H9 (cell line): ENCODE measurements at regions not wholly inside any gene's neighbourhood (a gene's known extent, or its start where the extent isn't known, plus 50 kb on each side); places are given as distances from the start of the nearest gene placed in this dataset.

Experiments used
- DNase-seq: peaks from one replicate; pipeline ENCODE4 v3.0.0-alpha.2; 2017
- H2AFZ ChIP-seq: one replicate; pipeline ENCODE4 v1.6.1; 2013; ENCODE audit warnings: mild to moderate bottlenecking, low read length, control low read depth, moderate library complexity
- H2AK5ac ChIP-seq: 2 replicates; pipeline ENCODE4 v1.6.1; 2013; ENCODE audit warnings: low read length, control low read depth, mixed read lengths; ENCODE audit not compliant: insufficient read length
- H2BK120ac ChIP-seq: one replicate; pipeline ENCODE4 v1.6.1; 2013; ENCODE audit warnings: low read depth, mild to moderate bottlenecking, low read length, control low read depth, inconsistent platforms; ENCODE audit not compliant: poor library complexity, severe bottlenecking
- H2BK12ac ChIP-seq: 2 replicates; pipeline ENCODE4 v1.6.1; 2013; ENCODE audit warnings: low read length, control low read depth, mixed read lengths, low read depth; ENCODE audit not compliant: insufficient read length
- H2BK15ac ChIP-seq: 2 replicates; pipeline ENCODE4 v1.6.1; 2013; ENCODE audit warnings: low read depth, low read length, control low read depth
- H2BK20ac ChIP-seq: one replicate; pipeline ENCODE4 v1.6.1; 2013; ENCODE audit warnings: low read depth, mild to moderate bottlenecking, low read length, control low read depth, inconsistent platforms; ENCODE audit not compliant: poor library complexity, severe bottlenecking
- H2BK5ac ChIP-seq: 2 replicates; pipeline ENCODE4 v1.6.1; 2013; ENCODE audit warnings: low read length, control low read depth, mixed read lengths; ENCODE audit not compliant: insufficient read length
- H3K14ac ChIP-seq: 2 replicates; pipeline ENCODE4 v1.6.1; 2013; ENCODE audit warnings: low read length, control low read depth; ENCODE audit not compliant: insufficient read depth
- H3K18ac ChIP-seq: 2 replicates; pipeline ENCODE4 v1.6.1; 2013; ENCODE audit warnings: low read depth, mild to moderate bottlenecking, mixed read lengths, low read length, control low read depth; ENCODE audit not compliant: insufficient read length
- H3K23ac ChIP-seq: 2 replicates; pipeline ENCODE4 v1.6.1; 2013; ENCODE audit warnings: low read length, control low read depth, mixed read lengths, low read depth; ENCODE audit not compliant: insufficient read length
- H3K23me2 ChIP-seq: 2 replicates; pipeline ENCODE4 v1.6.1; 2013; ENCODE audit warnings: low read depth, mild to moderate bottlenecking, mixed read lengths, low read length, control low read depth; ENCODE audit not compliant: insufficient read length, poor library complexity, severe bottlenecking
- H3K27ac ChIP-seq: 2 replicates; pipeline ENCODE4 v1.5.1; 2013; ENCODE audit warnings: low read length, control low read depth, mixed read lengths, low read depth; ENCODE audit not compliant: insufficient read length
- H3K27me3 ChIP-seq: 2 replicates; pipeline ENCODE4 v1.6.1; 2013; ENCODE audit warnings: low read length, control low read depth, inconsistent platforms; ENCODE audit not compliant: insufficient read depth
- H3K4ac ChIP-seq: 2 replicates; pipeline ENCODE4 v1.6.1; 2013; ENCODE audit warnings: low read depth, mild to moderate bottlenecking, control low read depth, inconsistent platforms, low read length, moderate library complexity
- H3K4me1 ChIP-seq: 2 replicates; pipeline ENCODE4 v1.6.1; 2013; ENCODE audit warnings: low read length, control low read depth, inconsistent platforms; ENCODE audit not compliant: insufficient read depth
- H3K4me2 ChIP-seq: 2 replicates; pipeline ENCODE4 v1.6.1; 2013; ENCODE audit warnings: low read length, control low read depth, mixed read lengths; ENCODE audit not compliant: insufficient read length, insufficient read depth
- H3K56ac ChIP-seq: 2 replicates; pipeline ENCODE4 v1.6.1; 2013; ENCODE audit warnings: low read depth, mild to moderate bottlenecking, mixed read lengths, low read length, control low read depth; ENCODE audit not compliant: insufficient read length
- H3K79me1 ChIP-seq: 2 replicates; pipeline ENCODE4 v1.6.1; 2013; ENCODE audit warnings: low read depth, mild to moderate bottlenecking, moderate library complexity, low read length, control low read depth, inconsistent platforms; ENCODE audit not compliant: insufficient read depth, poor library complexity, severe bottlenecking
- H3K79me2 ChIP-seq: 2 replicates; pipeline ENCODE4 v1.6.1; 2013; ENCODE audit warnings: low read length, control low read depth, inconsistent platforms; ENCODE audit not compliant: insufficient read depth
- H3K9ac ChIP-seq: 2 replicates; pipeline ENCODE4 v1.6.1; 2013; ENCODE audit warnings: low read length, control low read depth, mixed read lengths; ENCODE audit not compliant: insufficient read length; ENCODE audit errors: extremely low read depth
- H3K9me3 ChIP-seq: one replicate; pipeline ENCODE4 v1.6.1; 2013; ENCODE audit warnings: low read depth, low read length, inconsistent platforms; ENCODE audit not compliant: control insufficient read depth
- H3T11ph ChIP-seq: one replicate; pipeline ENCODE4 v1.6.1; 2013; ENCODE audit warnings: mild to moderate bottlenecking, low read length, control low read depth, inconsistent platforms
- H4K20me1 ChIP-seq: one replicate; pipeline ENCODE4 v1.6.1; 2013; ENCODE audit not compliant: control insufficient read depth, insufficient read length, insufficient read depth
- H4K5ac ChIP-seq: 2 replicates; pipeline ENCODE4 v1.6.1; 2013; ENCODE audit warnings: low read depth, mild to moderate bottlenecking, mixed read lengths, low read length, control low read depth; ENCODE audit not compliant: insufficient read length
- H4K8ac ChIP-seq: replicated peaks from 2 replicates; pipeline ENCODE4 v1.6.1; 2013; ENCODE audit warnings: low read length, control low read depth, mixed read lengths, low read depth; ENCODE audit not compliant: insufficient read length
- H4K91ac ChIP-seq: 2 replicates; pipeline ENCODE4 v1.6.1; 2013; ENCODE audit warnings: low read depth, mild to moderate bottlenecking, moderate library complexity, mixed read lengths, low read length, control low read depth; ENCODE audit not compliant: insufficient read length
- H3K27ac Mint-ChIP-seq, 3 experiments: 2 replicates in 2 of 3; 3 replicates in 1 of 3; pipeline ENCODE4 v1.8.0; 2020 to 2021; ENCODE audit warnings: mixed read lengths in 3 of 3, mild to moderate bottlenecking in 1 of 3, moderate library complexity in 1 of 3
- H3K27me3 Mint-ChIP-seq: 2 replicates; pipeline ENCODE4 v1.8.0; 2021; ENCODE audit warnings: low read depth, mild to moderate bottlenecking, moderate library complexity, mixed read lengths
- H3K36me3 Mint-ChIP-seq, 3 experiments: 2 replicates in 2 of 3; 3 replicates in 1 of 3; pipeline ENCODE4 v1.8.0; 2020 to 2021; ENCODE audit warnings: low read depth in 3 of 3, mixed read lengths in 3 of 3; ENCODE audit not compliant: insufficient read depth in 1 of 3
- H3K4me1 Mint-ChIP-seq, 2 experiments: 2 replicates each; pipeline ENCODE4 v1.8.0; 2020; ENCODE audit warnings: mixed read lengths in 2 of 2
- H3K4me3 Mint-ChIP-seq, 2 experiments: 2 replicates in 1 of 2; 3 replicates in 1 of 2; pipeline ENCODE4 v1.8.0; 2020 to 2021; ENCODE audit warnings: mild to moderate bottlenecking in 2 of 2, mixed read lengths in 2 of 2, moderate library complexity in 1 of 2
- H3K9me3 Mint-ChIP-seq, 2 experiments: 2 replicates in 1 of 2; 3 replicates in 1 of 2; pipeline ENCODE4 v1.8.0; 2020; ENCODE audit warnings: mild to moderate bottlenecking in 2 of 2, mixed read lengths in 2 of 2, moderate library complexity in 1 of 2
- WGBS: extraction: QIAGEN DNeasy Blood & Tissue Kit; methylation state at CpG from one replicate; pipeline ENCODE4 v1.1.7; 2013; ENCODE audit warnings: missing lambda C conversion rate, low lambda C conversion rate, mixed read lengths; ENCODE audit not compliant: insufficient read length; ENCODE audit errors: extremely low coverage; 5-methylcytosine and 5-hydroxymethylcytosine counted together
- TF ChIP-seq, protein P1 (sequence below): fragments of 200-600 bp; sonication (generic); conservative IDR thresholded peaks from 3 replicates; pipeline ENCODE4 v1.8.0; 2021; ENCODE audit warnings: antibody characterized with exemption, mild to moderate bottlenecking

DNA sequence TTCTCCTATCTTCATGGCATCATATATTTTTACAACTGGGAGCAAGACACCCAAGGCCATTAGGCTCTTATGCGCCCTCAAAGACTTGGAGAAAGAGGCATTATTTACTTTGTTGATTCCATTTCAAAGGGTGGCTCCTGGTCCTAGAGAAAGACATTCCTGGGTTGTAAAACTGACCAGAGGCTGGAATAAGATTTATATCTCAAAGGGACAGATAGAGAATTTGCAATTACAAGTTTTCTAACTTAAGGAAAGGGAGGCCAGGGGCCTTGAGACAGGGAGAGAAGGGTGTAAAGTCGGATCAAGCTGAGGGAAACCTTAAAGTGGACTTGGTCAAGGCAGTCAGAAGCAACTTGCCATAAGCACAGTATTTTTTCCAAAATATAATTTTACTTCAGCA, 1086.0 kb downstream of the SORCS3 start:
- Mint-ChIP-seq H3K27ac (peak overlapping the region in 1 of 3 experiments; percentile 42; a peak in 2 of 7 replicates), H3K4me1 (peaks cover 16 to 17% of the 10 kb centered on the region in 2 experiments), H3K4me3 (no peak overlapping the region), H3K36me3 (peaks cover 0 to 6% (median 5%) of the 10 kb centered on the region in 3 experiments; a peak in 5 of 7 replicates), H3K9me3 (peaks cover 6 to 7% of the 10 kb centered on the region in 2 experiments; a peak in 4 of 5 replicates), H3K27me3 (no peaks in the 10 kb centered on the region)
- H3K4me2 ChIP-seq = no peak overlapping the region
- H2BK15ac ChIP-seq = no peak overlapping the region
- H3K4me1 ChIP-seq = peaks cover 2% of the 10 kb centered on the region; the same call in 1 of the 2 replicates
- no peaks in the 10 kb centered on the region for H3K79me1 ChIP-seq
- H4K8ac ChIP-seq = no peak overlapping the region
- H3T11ph ChIP-seq = no peak overlapping the region
- no peaks in the 10 kb centered on the region for H3K9me3 ChIP-seq
- no peak overlapping the region for H3K56ac ChIP-seq
- H4K91ac ChIP-seq = no peak overlapping the region
- H2AK5ac ChIP-seq = no peak overlapping the region
- no peak overlapping the region for H2BK12ac ChIP-seq
- no peaks in the 10 kb centered on the region for H3K27me3 ChIP-seq
- no peaks in the 10 kb centered on the region for H3K23me2 ChIP-seq
- H4K20me1 ChIP-seq = no peaks in the 10 kb centered on the region
- H3K23ac ChIP-seq = no peak overlapping the region
- no peak overlapping the region for H3K18ac ChIP-seq
- no peak overlapping the region for H2AFZ ChIP-seq
- no peak for DNase-seq
- no peak overlapping the region for H2BK5ac ChIP-seq
- H3K27ac ChIP-seq = no peak overlapping the region
- H4K5ac ChIP-seq = no peak overlapping the region
- H2BK120ac ChIP-seq = no peak overlapping the region
- H3K79me2 ChIP-seq = no peaks in the 10 kb centered on the region
- no peak overlapping the region for H3K14ac ChIP-seq
- no peak overlapping the region for H3K4ac ChIP-seq
- WGBS = no CpG with 5 or more reads among the region's 2 CpGs
- TF ChIP-seq, protein P1, sequence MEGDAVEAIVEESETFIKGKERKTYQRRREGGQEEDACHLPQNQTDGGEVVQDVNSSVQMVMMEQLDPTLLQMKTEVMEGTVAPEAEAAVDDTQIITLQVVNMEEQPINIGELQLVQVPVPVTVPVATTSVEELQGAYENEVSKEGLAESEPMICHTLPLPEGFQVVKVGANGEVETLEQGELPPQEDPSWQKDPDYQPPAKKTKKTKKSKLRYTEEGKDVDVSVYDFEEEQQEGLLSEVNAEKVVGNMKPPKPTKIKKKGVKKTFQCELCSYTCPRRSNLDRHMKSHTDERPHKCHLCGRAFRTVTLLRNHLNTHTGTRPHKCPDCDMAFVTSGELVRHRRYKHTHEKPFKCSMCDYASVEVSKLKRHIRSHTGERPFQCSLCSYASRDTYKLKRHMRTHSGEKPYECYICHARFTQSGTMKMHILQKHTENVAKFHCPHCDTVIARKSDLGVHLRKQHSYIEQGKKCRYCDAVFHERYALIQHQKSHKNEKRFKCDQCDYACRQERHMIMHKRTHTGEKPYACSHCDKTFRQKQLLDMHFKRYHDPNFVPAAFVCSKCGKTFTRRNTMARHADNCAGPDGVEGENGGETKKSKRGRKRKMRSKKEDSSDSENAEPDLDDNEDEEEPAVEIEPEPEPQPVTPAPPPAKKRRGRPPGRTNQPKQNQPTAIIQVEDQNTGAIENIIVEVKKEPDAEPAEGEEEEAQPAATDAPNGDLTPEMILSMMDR = no peak
- H3K9ac ChIP-seq = no peak overlapping the region
- no peak overlapping the region for H2BK20ac ChIP-seq
